Vagina (tissue), 2 donors: ENCODE measurements at regions not wholly inside any gene's neighbourhood (a gene's known extent, or its start where the extent isn't known, plus 50 kb on each side); places are given as distances from the start of the nearest gene placed in this dataset.

Experiments
- CTCF ChIP-seq, 3 experiments: fragments of 450-650 bp in 2 of 3; fragments of 200-600 bp in 1 of 3; sonication (generic) in 1 of 3; IDR thresholded peaks; one replicate each; pipeline ENCODE4 v1.5.1; 2017 to 2019; ENCODE audit warnings: antibody characterized with exemption in 3 of 3, mild to moderate bottlenecking in 2 of 3, moderate library complexity in 2 of 3
- POLR2A ChIP-seq, 2 donors: fragments of 450-650 bp; IDR thresholded peaks; one replicate each; pipeline ENCODE4 v1.6.1; 2017; ENCODE audit warnings: antibody characterized with exemption in 2 of 2, mild to moderate bottlenecking in 2 of 2, moderate library complexity in 2 of 2
- POLR2AphosphoS5 ChIP-seq, 2 donors: sonication (generic); formaldehyde crosslinking; IDR thresholded peaks; one replicate each; pipeline ENCODE4 v1.9.0; 2017; ENCODE audit warnings: antibody characterized with exemption in 2 of 2, mild to moderate bottlenecking in 2 of 2, low read depth in 1 of 2; ENCODE audit not compliant: insufficient read depth in 1 of 2

- TF ChIP-seq CTCF (IDR thresholded peaks at IDR 0.05) (no peak), POLR2AphosphoS5 (IDR thresholded peaks at IDR 0.05; ENCODE audit: insufficient read depth in 1 of 2, low read depth in 1 of 2) (no peak), POLR2A (IDR thresholded peaks at IDR 0.05) (no peak)
Observed at GRCh38 chr11:70547821-70548670, 149.7 kb downstream of the CTTN start.
